Duodenal mucosa (tissue), 2 donors: ENCODE measurements at regions not wholly inside any gene's neighbourhood (a gene's known extent, or its start where the extent isn't known, plus 50 kb on each side); places are given as distances from the start of the nearest gene placed in this dataset.

Experiments
- H3K27ac ChIP-seq: one replicate; pipeline ENCODE4 v1.7.0; 2013; ENCODE audit warnings: low read depth, low read length
- H3K27me3 ChIP-seq, 2 donors: one replicate each; pipeline ENCODE4 v1.7.0; 2013; ENCODE audit warnings: low read length in 2 of 2, control low read depth in 1 of 2; ENCODE audit not compliant: insufficient read depth in 2 of 2, control insufficient read depth in 1 of 2
- H3K36me3 ChIP-seq, 2 donors: one replicate each; pipeline ENCODE4 v1.7.0; 2013; ENCODE audit warnings: low read length in 2 of 2, control low read depth in 1 of 2; ENCODE audit not compliant: insufficient read depth in 2 of 2, control insufficient read depth in 1 of 2
- H3K4me1 ChIP-seq, 2 donors: one replicate each; pipeline ENCODE4 v1.7.0; 2013; ENCODE audit warnings: low read length in 2 of 2, control low read depth in 1 of 2; ENCODE audit not compliant: insufficient read depth in 2 of 2, control insufficient read depth in 1 of 2
- H3K4me3 ChIP-seq, 2 donors: one replicate each; pipeline ENCODE4 v1.7.0; 2013; ENCODE audit warnings: low read length in 2 of 2, low read depth in 1 of 2
- H3K9ac ChIP-seq, 2 donors: one replicate each; pipeline ENCODE4 v1.7.0; 2013; ENCODE audit warnings: low read length in 2 of 2, low read depth in 1 of 2
- H3K9me3 ChIP-seq, 2 donors: one replicate each; pipeline ENCODE4 v1.7.0; 2013; ENCODE audit warnings: low read length in 2 of 2, control low read depth in 1 of 2; ENCODE audit not compliant: control insufficient read depth in 1 of 2

DNA sequence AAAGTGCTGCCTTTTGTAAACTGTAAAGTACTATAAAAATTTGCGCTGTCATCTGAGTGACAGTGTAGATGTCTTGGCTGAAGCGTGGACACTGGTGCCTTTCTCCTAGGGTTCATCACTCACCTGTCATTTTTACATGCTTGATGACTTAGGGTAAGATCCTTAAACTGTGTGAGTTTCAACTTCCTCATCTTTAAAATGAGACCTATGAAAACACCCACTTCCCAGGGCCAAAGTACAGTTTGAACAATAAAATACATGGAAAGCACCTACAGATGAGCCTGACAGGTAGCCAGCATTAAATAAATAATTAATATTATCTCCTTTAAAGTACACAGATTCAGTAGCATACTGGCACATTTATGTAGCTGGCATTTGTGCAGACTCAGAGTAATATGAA is 309.9 kb downstream of the CHRM3 start:
- Histone ChIP-seq H3K27ac (no peak overlapping the region), H3K9me3 (no peaks in the 10 kb centered on the region), H3K27me3 (no peaks in the 10 kb centered on the region), H3K9ac (no peak overlapping the region), H3K4me3 (no peak overlapping the region), H3K4me1 (peaks cover 7% of the 10 kb centered on the region in 2 donors), H3K36me3 (no peaks in the 10 kb centered on the region)

DNA sequence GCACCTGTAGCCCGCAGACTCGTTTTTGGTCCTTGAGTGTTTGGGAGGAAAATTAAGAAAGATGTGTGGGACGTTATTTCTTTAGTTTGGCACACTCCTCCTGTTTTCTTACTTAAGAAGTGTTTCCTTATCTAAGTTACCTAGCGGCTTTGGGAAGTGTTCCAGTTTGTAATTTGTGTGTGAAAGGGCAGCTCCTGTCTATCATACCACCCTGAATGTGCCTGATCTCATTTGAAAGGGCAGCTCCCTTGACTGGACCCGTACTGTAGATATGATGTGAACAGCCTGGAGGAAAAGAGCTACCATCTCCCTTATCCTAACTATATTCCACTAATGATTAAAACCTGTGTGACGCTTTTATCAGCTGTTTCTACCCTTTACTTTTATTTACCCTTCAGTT is 314.3 kb downstream of the CHRM3 start:
- Histone ChIP-seq H3K27ac (no peak overlapping the region), H3K9me3 (no peaks in the 10 kb centered on the region), H3K27me3 (no peaks in the 10 kb centered on the region), H3K4me3 (peak overlapping the region in 1 of 2 donors; percentile 11), H3K4me1 (peaks cover 7% of the 10 kb centered on the region in 2 donors), H3K36me3 (no peaks in the 10 kb centered on the region), H3K9ac (no peak overlapping the region)

DNA sequence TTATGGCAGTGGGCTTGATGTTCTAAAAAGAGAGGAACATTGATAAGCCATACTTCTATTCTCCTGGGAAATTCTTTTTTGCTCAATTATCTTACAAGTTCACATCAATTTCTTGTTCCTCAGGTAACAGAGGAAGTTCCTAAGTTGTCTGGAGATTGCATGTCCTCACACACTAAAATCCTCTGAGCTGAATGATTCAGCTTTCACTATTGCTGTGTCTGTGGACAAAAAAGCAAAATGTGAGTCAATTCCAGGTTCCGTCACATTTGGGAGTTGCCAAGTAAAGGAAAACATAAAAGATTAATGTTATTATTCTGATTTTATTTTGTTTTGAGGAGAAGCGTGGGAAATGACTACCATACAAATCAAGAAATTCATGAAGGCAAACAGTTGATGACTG is 316.7 kb downstream of the CHRM3 start:
- Histone ChIP-seq H3K9me3 (no peaks in the 10 kb centered on the region), H3K4me3 (no peak overlapping the region), H3K36me3 (no peaks in the 10 kb centered on the region), H3K27ac (no peak overlapping the region), H3K9ac (no peak overlapping the region), H3K27me3 (no peaks in the 10 kb centered on the region), H3K4me1 (peaks cover 7% of the 10 kb centered on the region in 2 donors)

DNA sequence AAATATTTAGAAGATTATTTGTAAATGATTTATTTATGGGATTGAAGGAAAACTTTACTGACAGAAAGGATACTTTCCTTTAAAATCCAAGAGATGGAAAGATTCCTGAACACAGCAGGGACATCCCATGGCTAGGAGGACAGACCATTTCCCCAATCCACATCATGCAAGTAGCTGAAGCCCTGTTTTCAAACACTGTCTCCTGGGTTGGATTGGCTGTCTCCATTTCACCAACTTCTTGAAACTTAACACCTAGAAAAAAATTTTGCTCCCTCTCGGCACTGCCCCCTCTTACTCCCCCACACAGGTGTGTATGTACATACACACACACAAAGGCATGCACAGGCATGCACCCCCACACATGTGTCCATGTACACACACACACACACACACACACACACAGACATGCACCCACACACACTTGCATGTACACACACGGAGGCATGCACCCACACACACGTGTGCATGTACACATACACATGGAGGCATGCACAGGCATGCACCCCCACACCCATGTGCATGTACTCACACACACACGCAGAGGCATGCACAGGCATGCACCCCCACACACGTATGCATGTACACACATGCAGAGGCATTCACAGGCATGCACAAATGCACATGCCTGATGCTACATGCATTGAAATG is 320.0 kb downstream of the CHRM3 start:
- Histone ChIP-seq H3K9ac (no peak overlapping the region), H3K9me3 (no peaks in the 10 kb centered on the region), H3K27ac (no peak overlapping the region), H3K4me1 (no peaks in the 10 kb centered on the region), H3K4me3 (no peak overlapping the region), H3K36me3 (no peaks in the 10 kb centered on the region), H3K27me3 (no peaks in the 10 kb centered on the region)

DNA sequence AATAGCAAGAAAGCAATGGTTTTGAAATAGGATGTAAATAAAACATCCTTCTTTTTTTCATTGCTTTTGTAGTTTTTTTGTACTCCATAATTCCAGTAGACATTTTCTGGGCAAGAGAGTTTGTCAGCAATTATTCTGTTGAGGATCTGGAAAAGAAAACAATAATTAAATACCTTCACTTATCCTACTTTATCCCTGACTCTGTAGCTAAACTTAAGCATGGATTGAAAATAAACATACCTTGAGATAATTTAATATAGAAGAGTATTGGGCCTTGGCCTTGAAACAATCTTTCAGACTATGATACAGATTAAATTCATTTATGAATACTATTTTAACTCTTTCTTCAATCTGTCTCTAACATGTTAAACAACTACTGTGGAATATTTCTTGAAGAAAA is 321.2 kb downstream of the CHRM3 start:
- no peak overlapping the region for H3K27ac ChIP-seq
- H3K36me3 ChIP-seq = no peaks in the 10 kb centered on the region
- H3K9ac ChIP-seq = no peak overlapping the region
- no peaks in the 10 kb centered on the region for H3K4me1 ChIP-seq
- H3K4me3 ChIP-seq = no peak overlapping the region
- H3K9me3 ChIP-seq = no peaks in the 10 kb centered on the region
- no peaks in the 10 kb centered on the region for H3K27me3 ChIP-seq

DNA sequence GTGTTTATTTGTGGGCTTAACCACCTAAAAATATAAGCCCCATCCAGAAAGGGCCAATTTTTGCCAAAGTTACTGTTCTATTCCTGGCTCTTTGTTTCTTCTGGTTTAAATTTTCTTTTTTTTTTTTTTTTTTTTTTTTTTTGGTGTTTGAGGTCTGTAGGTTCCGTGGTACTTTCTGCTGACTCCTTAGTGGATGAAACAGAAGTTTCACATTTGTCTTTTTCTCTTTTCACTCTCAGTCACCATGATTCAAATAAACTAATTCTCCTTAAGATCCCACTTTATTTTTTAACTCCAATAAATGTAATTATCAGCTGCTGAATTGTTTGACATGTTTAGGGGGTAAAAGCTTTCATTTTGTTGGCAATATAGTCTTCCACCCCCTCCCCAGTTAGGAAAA is 322.3 kb downstream of the CHRM3 start:
- Histone ChIP-seq H3K27me3 (no peaks in the 10 kb centered on the region), H3K4me3 (no peak overlapping the region), H3K9me3 (no peaks in the 10 kb centered on the region), H3K9ac (no peak overlapping the region), H3K4me1 (no peaks in the 10 kb centered on the region), H3K36me3 (no peaks in the 10 kb centered on the region), H3K27ac (no peak overlapping the region)

DNA sequence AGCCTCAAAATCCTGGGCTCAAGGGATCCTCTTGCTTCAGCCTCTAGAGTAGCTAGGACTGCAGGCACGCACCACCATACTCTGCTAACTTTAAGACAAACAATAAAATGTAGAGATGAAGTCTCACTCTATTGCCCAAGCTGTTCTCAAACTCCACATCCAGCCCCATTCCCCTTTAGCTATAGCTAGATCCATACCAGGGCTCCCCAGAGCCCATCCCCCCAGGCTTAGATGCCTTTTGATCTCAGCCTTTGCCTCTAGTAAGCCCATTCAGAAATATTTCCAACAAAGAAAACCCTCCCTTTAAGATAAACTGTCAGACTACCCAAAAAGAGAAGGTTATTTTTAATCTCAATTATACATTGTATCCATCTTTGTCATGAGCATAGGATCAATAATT is 325.4 kb downstream of the CHRM3 start:
- Histone ChIP-seq H3K9ac (no peak overlapping the region), H3K9me3 (no peaks in the 10 kb centered on the region), H3K4me3 (no peak overlapping the region), H3K27me3 (no peaks in the 10 kb centered on the region), H3K36me3 (no peaks in the 10 kb centered on the region), H3K27ac (no peak overlapping the region), H3K4me1 (peaks cover 7% of the 10 kb centered on the region in 2 donors)

DNA sequence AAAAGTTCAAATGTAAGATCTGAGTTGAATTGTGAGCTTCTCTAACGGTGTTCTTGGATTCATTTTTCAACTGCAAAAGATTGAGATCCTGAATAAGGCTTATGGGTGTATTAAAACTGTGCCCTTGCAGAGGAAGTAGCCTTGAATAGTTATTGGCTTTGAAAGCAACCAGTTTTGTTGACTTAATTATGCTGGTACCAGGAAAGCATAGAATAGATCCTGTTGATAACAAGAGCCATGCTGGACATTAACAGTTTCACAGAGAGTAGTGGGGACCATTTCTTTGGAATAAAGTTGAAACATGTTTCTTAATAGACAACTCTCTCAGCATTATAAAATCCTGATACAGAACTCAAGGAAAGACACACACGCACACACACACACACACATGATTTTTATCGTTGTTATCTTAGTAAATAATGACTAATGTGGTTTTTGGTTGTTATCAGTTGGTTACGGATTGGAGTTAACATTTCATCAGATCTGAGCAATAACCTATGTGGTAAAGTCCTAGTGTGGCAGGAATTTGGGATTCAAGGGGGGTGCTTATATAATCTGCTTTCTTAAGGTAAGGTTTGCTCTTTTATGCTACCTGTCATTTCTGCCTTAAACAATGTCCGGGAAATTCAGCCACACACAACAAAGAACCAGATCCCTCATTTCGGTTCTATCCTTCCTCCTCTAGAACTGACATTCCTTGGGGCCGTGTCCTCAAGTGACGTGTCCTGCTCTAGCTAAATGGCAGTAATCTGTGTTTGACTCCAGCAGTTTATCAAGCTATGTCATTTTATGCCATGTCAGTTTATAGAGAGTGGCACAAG is 330.9 kb downstream of the CHRM3 start:
- H3K27me3 ChIP-seq = no peaks in the 10 kb centered on the region
- peak overlapping the region in 1 of 2 donors; percentile 10 for H3K9ac ChIP-seq
- H3K36me3 ChIP-seq = no peaks in the 10 kb centered on the region
- H3K4me3 ChIP-seq = peak overlapping the region in 1 of 2 donors; percentile 37
- no peak overlapping the region for H3K27ac ChIP-seq
- H3K9me3 ChIP-seq = no peaks in the 10 kb centered on the region
- H3K4me1 ChIP-seq = peaks cover 7 to 14% of the 10 kb centered on the region in 2 donors

DNA sequence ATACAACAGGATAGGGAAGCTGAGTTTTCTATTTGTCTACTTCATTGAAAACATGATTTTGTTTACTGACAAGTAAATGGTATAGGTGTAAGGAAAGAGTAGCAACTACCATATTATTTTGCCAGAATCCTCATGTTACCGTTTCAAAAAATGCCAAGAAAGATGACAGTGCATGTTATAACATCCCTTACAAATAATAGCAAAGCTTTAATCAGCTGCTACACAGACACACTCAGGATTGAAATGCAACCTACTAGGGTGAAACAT is 331.5 kb downstream of the CHRM3 start:
- H3K27ac ChIP-seq = no peak overlapping the region
- peak overlapping the region in 1 of 2 donors; percentile 10 for H3K9ac ChIP-seq
- no peaks in the 10 kb centered on the region for H3K27me3 ChIP-seq
- peak overlapping the region; percentile 16 to 37 for H3K4me3 ChIP-seq
- H3K4me1 ChIP-seq = peaks cover 7 to 14% of the 10 kb centered on the region in 2 donors
- H3K36me3 ChIP-seq = no peaks in the 10 kb centered on the region
- H3K9me3 ChIP-seq = no peaks in the 10 kb centered on the region

DNA sequence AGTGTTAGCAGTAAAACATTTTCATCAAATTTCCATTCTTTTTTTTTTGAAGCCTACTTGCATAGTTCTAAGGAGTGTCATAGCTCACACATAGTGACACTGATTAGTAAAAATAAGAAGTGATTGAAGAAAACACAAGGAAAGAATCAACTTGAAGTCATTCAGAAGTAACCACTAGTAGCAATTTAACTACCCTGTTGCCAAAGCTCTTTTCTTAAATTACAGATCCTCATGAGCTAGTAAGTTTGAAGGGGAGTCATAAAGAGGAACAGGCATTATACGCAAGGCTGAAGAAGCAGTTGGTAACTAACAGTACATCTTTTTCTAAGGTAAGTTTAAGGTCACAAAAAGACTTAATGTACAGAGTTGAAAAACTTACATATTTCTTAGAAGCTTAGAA is 332.2 kb downstream of the CHRM3 start:
- no peaks in the 10 kb centered on the region for H3K9me3 ChIP-seq
- peaks cover 7 to 14% of the 10 kb centered on the region in 2 donors for H3K4me1 ChIP-seq
- H3K9ac ChIP-seq = peak overlapping the region in 1 of 2 donors; percentile 10
- no peaks in the 10 kb centered on the region for H3K36me3 ChIP-seq
- H3K27ac ChIP-seq = no peak overlapping the region
- H3K27me3 ChIP-seq = no peaks in the 10 kb centered on the region
- peak overlapping the region; percentile 8 to 23 for H3K4me3 ChIP-seq
